ENCODE measurements at regions not wholly inside any gene's neighbourhood (a gene's known extent, or its start where the extent isn't known, plus 50 kb on each side); places are given as distances from the start of the nearest gene placed in this dataset.

DNA sequence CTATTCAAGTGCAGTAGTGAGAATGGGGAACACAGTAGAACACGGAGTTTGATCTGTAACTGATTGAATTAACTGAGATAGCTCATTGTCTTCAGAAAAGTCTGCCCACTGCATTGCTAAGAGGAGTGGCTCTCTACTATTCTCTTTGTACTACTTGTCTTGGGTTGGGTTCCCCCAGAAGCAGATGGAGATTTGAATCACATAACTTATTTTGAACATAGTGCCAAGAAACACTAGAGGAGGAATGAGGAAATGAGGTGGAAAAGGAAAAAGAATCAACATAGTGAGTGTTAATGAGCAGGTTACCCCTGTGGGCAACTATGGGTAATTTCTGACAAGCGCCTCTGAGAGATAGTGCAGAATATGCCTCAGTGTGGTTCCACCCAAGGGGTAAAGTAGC is 362.7 kb downstream of the STIM2 start:
- TF ChIP-seq, protein P1, sequence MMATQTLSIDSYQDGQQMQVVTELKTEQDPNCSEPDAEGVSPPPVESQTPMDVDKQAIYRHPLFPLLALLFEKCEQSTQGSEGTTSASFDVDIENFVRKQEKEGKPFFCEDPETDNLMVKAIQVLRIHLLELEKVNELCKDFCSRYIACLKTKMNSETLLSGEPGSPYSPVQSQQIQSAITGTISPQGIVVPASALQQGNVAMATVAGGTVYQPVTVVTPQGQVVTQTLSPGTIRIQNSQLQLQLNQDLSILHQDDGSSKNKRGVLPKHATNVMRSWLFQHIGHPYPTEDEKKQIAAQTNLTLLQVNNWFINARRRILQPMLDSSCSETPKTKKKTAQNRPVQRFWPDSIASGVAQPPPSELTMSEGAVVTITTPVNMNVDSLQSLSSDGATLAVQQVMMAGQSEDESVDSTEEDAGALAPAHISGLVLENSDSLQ (IDR thresholded peaks at IDR 0.05): no peak
- no peak for TF ChIP-seq ELF4 (IDR thresholded peaks at IDR 0.05)
- no peak for TF ChIP-seq BHLHE40 (IDR thresholded peaks at IDR 0.05; ENCODE audit: borderline replicate concordance)
- TF ChIP-seq FOXM1 (IDR thresholded peaks at IDR 0.05; ENCODE audit: borderline replicate concordance): no peak
- no peak for TF ChIP-seq SP1 (IDR thresholded peaks at IDR 0.05)
- no peak for TF ChIP-seq FOXK2 (IDR thresholded peaks at IDR 0.05)
- TF ChIP-seq NFRKB (IDR thresholded peaks at IDR 0.05): no peak
- no peak for TF ChIP-seq ZNF384 (IDR thresholded peaks at IDR 0.05)
- no peak for TF ChIP-seq TARDBP (IDR thresholded peaks at IDR 0.05)
- no peak for TF ChIP-seq HDGF (IDR thresholded peaks at IDR 0.05; ENCODE audit: borderline replicate concordance)
- TF ChIP-seq ARNT (IDR thresholded peaks at IDR 0.05): no peak
- TF ChIP-seq SUZ12 (IDR thresholded peaks at IDR 0.05): no peak
- TF ChIP-seq L3MBTL2 (conservative IDR thresholded peaks at IDR 0.05): no peak
- TF ChIP-seq FOXA1 (IDR thresholded peaks at IDR 0.05): no peak

Data from HEK293T (cell line).